HEK293T (cell line): ENCODE measurements at regions not wholly inside any gene's neighbourhood (a gene's known extent, or its start where the extent isn't known, plus 50 kb on each side); places are given as distances from the start of the nearest gene placed in this dataset.

Experiments
- CTCF ChIA-PET: fragments of 350-600 bp; formaldehyde crosslinking; extraction: SDS; loops from one replicate; lab custom pipeline; 2021; ENCODE audit warnings: antibody characterized with exemption, inconsistent platforms; lab: Yijun Ruan, JAX
- POLR2A ChIA-PET: fragments of 350-600 bp; formaldehyde crosslinking; extraction: SDS; loops from one replicate; lab custom pipeline; 2020; ENCODE audit warnings: antibody characterized with exemption, inconsistent platforms; lab: Yijun Ruan, JAX
- DNase-seq: peaks from one replicate; pipeline ENCODE4 v3.0.0; 2012; ENCODE audit warnings: mixed read lengths; ENCODE audit errors: extremely low spot score
- ARNT ChIP-seq: fragments of 450-650 bp; IDR thresholded peaks from 2 replicates; pipeline ENCODE4 v1.6.1; 2017; ENCODE audit warnings: mild to moderate bottlenecking
- BHLHE40 ChIP-seq: fragments of 450-650 bp; IDR thresholded peaks from 2 replicates; pipeline ENCODE4 v1.6.1; 2016; ENCODE audit warnings: mild to moderate bottlenecking, moderate library complexity, borderline replicate concordance
- CTBP1 ChIP-seq: fragments of 450-650 bp; IDR thresholded peaks from 2 replicates; pipeline ENCODE4 v1.6.1; 2016; ENCODE audit warnings: borderline replicate concordance
- ELF4 ChIP-seq: fragments of 450-650 bp; IDR thresholded peaks from 2 replicates; pipeline ENCODE4 v1.6.1; 2017; ENCODE audit warnings: antibody characterized with exemption
- FOXA1 ChIP-seq: fragments of 450-650 bp; IDR thresholded peaks from 2 replicates; pipeline ENCODE4 v1.6.1; 2016; ENCODE audit warnings: mild to moderate bottlenecking
- FOXK2 ChIP-seq: fragments of 450-650 bp; IDR thresholded peaks from 2 replicates; pipeline ENCODE4 v1.6.1; 2016; ENCODE audit warnings: mild to moderate bottlenecking
- FOXM1 ChIP-seq: fragments of 450-650 bp; IDR thresholded peaks from 2 replicates; pipeline ENCODE4 v1.6.1; 2017; ENCODE audit warnings: mild to moderate bottlenecking, borderline replicate concordance
- HDGF ChIP-seq: fragments of 450-650 bp; IDR thresholded peaks from 2 replicates; pipeline ENCODE4 v1.6.1; 2017; ENCODE audit warnings: antibody characterized with exemption, borderline replicate concordance
- L3MBTL2 ChIP-seq: fragments of 450-650 bp; conservative IDR thresholded peaks from 2 replicates; pipeline ENCODE4 v1.6.1; 2016; ENCODE audit warnings: mild to moderate bottlenecking
- LEF1 ChIP-seq: fragments of 450-650 bp; IDR thresholded peaks from 2 replicates; pipeline ENCODE4 v1.6.1; 2017; ENCODE audit warnings: mild to moderate bottlenecking, borderline replicate concordance
- NFRKB ChIP-seq: fragments of 450-650 bp; IDR thresholded peaks from 2 replicates; pipeline ENCODE4 v1.6.1; 2016; ENCODE audit warnings: mild to moderate bottlenecking, moderate library complexity
- PKNOX1 ChIP-seq: fragments of 450-650 bp; IDR thresholded peaks from 2 replicates; pipeline ENCODE4 v1.6.1; 2016
- SP1 ChIP-seq: fragments of 450-650 bp; IDR thresholded peaks from 2 replicates; pipeline ENCODE4 v1.6.1; 2017
- SUZ12 ChIP-seq: fragments of 450-650 bp; IDR thresholded peaks from 2 replicates; pipeline ENCODE4 v1.6.1; 2016; ENCODE audit warnings: mild to moderate bottlenecking
- TARDBP ChIP-seq: fragments of 450-650 bp; IDR thresholded peaks from 2 replicates; pipeline ENCODE4 v1.6.1; 2016
- ZNF384 ChIP-seq: fragments of 450-650 bp; IDR thresholded peaks from 2 replicates; pipeline ENCODE4 v1.6.1; 2016

GRCh38 chr13:89660752-89661151, 1686.7 kb upstream of the MIR17HG start:
- CTCF ChIA-PET, result no interaction called here
- no peak for TF ChIP-seq ELF4
- no peak for TF ChIP-seq CTBP1
- TF ChIP-seq FOXM1, result no peak
- no peak for TF ChIP-seq TARDBP
- no peak for TF ChIP-seq NFRKB
- TF ChIP-seq ZNF384, result no peak
- no peak for TF ChIP-seq HDGF
- TF ChIP-seq PKNOX1, result no peak
- TF ChIP-seq SP1, result no peak
- TF ChIP-seq SUZ12, result no peak
- no peak for TF ChIP-seq BHLHE40
- no peak for TF ChIP-seq LEF1
- no peak for TF ChIP-seq FOXK2
- TF ChIP-seq L3MBTL2, result no peak
- TF ChIP-seq ARNT, result no peak
- TF ChIP-seq FOXA1, result no peak
- DNase-seq, result no peak
- POLR2A ChIA-PET, result no interaction called here

GRCh38 chr13:89673789-89674311, 1673.6 kb upstream of the MIR17HG start:
- ChIA-PET POLR2A (no interaction called here), CTCF (no interaction called here)
- DNase-seq, result no peak
- TF ChIP-seq ZNF384 (no peak), CTBP1 (no peak), BHLHE40 (no peak), FOXM1 (no peak), SP1 (no peak), TARDBP (no peak), NFRKB (no peak), PKNOX1 (no peak)

GRCh38 chr13:89678466-89679121, 1668.9 kb upstream of the MIR17HG start:
- POLR2A ChIA-PET, result no interaction called here
- DNase-seq, result no peak
- no peak for TF ChIP-seq SUZ12
- no peak for TF ChIP-seq TARDBP
- CTCF ChIA-PET, result no interaction called here

GRCh38 chr13:89684896-89685295, 1662.6 kb upstream of the MIR17HG start:
- TF ChIP-seq HDGF, result no peak
- no peak for TF ChIP-seq ELF4
- TF ChIP-seq NFRKB, result no peak
- TF ChIP-seq ARNT, result no peak
- TF ChIP-seq SUZ12, result no peak
- TF ChIP-seq PKNOX1, result no peak
- TF ChIP-seq LEF1, result no peak
- no peak for DNase-seq
- CTCF ChIA-PET, result interaction anchor here (1.2 kb wide), 1 partner anchor 10 kb away, joined by 5 read pairs; no protein-coding TSS in a partner anchor
- POLR2A ChIA-PET, result no interaction called here

DNA sequence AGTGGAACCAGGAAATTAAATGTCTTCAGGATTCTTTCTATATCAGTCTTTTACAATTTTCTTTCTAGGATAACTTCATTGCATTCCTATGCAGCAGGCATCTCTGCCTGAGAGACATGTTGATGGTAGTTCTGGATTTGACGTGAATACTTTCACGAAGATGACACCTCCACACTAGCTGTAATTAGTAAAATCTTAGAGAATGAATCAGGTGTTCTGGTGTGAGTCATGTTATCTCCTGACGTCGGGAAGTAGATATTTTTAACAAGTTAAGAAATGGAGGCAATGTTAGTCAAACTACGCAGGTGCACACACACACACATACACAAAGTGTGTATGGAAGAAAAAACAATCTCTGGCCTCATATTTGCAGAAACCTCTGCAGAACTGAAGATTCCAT, 1661.3 kb upstream of the MIR17HG start:
- no peak for DNase-seq
- TF ChIP-seq CTBP1 (no peak), ELF4 (no peak), FOXA1 (no peak), FOXK2 (no peak), LEF1 (no peak), SP1 (no peak), NFRKB (no peak), ZNF384 (no peak), ARNT (no peak), FOXM1 (no peak), TARDBP (no peak), BHLHE40 (no peak), HDGF (no peak)
- POLR2A ChIA-PET, result no interaction called here
- CTCF ChIA-PET, result interaction anchor here (1.4 kb wide), 1 partner anchor 10 kb away, joined by 5 read pairs; no protein-coding TSS in a partner anchor

GRCh38 chr13:89687066-89687465, 1660.4 kb upstream of the MIR17HG start:
- POLR2A ChIA-PET, result no interaction called here
- CTCF ChIA-PET, result interaction anchor here (1.4 kb wide), 1 partner anchor 9 kb away, joined by 5 read pairs; no protein-coding TSS in a partner anchor

More at GRCh38 chr13:89687066-89687465, 1660.4 kb upstream of the MIR17HG start:
- no peak for DNase-seq
- TF ChIP-seq PKNOX1 (0 out of 2 replicates have a peak, but pooled peaks have one; percentile 31), FOXM1 (no peak)
